Caco-2 (cell line): ENCODE measurements at regions not wholly inside any gene's neighbourhood (a gene's known extent, or its start where the extent isn't known, plus 50 kb on each side); places are given as distances from the start of the nearest gene placed in this dataset.

ENCODE experiments used
- BruUV-seq: library from RNA; stranded (reverse); fragments of 400-500 nt; replicated peaks from 2 replicates; lab custom pipeline; 2021; lab: Mats Ljungman, UMichigan
- CTCF ChIA-PET: fragments of 300-600 bp; sonication (Branson Sonifier 250); formaldehyde crosslinking; loops from one replicate; lab custom pipeline; 2022; ENCODE audit warnings: antibody characterized with exemption; lab: Charles Lee
- POLR2A ChIA-PET: fragments of 300-600 bp; sonication (Branson Sonifier 250); formaldehyde crosslinking; loops from one replicate; lab custom pipeline; 2022; ENCODE audit warnings: antibody characterized with exemption; lab: Charles Lee
- DNase-seq, 2 experiments: peaks; one replicate each; pipeline versions ENCODE4 v3.0.0 to v3.0.0-alpha.2; 2020 to 2022
- H3K27me3 ChIP-seq: replicated peaks from 2 replicates; pipeline ENCODE4 v1.6.0; 2011; ENCODE audit warnings: low read length; ENCODE audit not compliant: control insufficient read depth, insufficient read depth
- H3K36me3 ChIP-seq: 2 replicates; pipeline ENCODE4 v1.5.1; 2011; ENCODE audit warnings: low read length; ENCODE audit not compliant: control insufficient read depth, insufficient read depth
- H3K4me1 ChIP-seq: fragments of 250-450 bp; sonication (Bioruptor Pico); 2 replicates; pipeline ENCODE4 v1.5.1; 2020; ENCODE audit warnings: mild to moderate bottlenecking
- H3K4me3 ChIP-seq: 2 replicates; pipeline ENCODE4 v1.5.1; 2011; ENCODE audit warnings: low read depth, mild to moderate bottlenecking, control low read depth, low read length
- H3K9me3 ChIP-seq: fragments of 250-450 bp; sonication (Bioruptor Pico); 2 replicates; pipeline ENCODE4 v1.5.1; 2020; ENCODE audit warnings: mild to moderate bottlenecking, moderate library complexity
- H3K27ac Mint-ChIP-seq: one replicate; pipeline ENCODE4 v1.8.0; 2022; ENCODE audit warnings: mixed read lengths; ENCODE audit not compliant: unreplicated experiment
- H3K27me3 Mint-ChIP-seq: one replicate; pipeline ENCODE4 v1.8.0; 2022; ENCODE audit warnings: mixed read lengths; ENCODE audit not compliant: insufficient read depth, unreplicated experiment
- H3K36me3 Mint-ChIP-seq: one replicate; pipeline ENCODE4 v1.8.0; 2022; ENCODE audit warnings: mild to moderate bottlenecking, mixed read lengths; ENCODE audit not compliant: insufficient read depth, unreplicated experiment
- H3K4me1 Mint-ChIP-seq: one replicate; pipeline ENCODE4 v1.8.0; 2022; ENCODE audit warnings: low read depth, mixed read lengths; ENCODE audit not compliant: unreplicated experiment
- H3K4me3 Mint-ChIP-seq: one replicate; pipeline ENCODE4 v1.8.0; 2022; ENCODE audit warnings: mild to moderate bottlenecking, moderate library complexity, mixed read lengths; ENCODE audit not compliant: unreplicated experiment
- H3K9me3 Mint-ChIP-seq: one replicate; pipeline ENCODE4 v1.8.0; 2022; ENCODE audit warnings: mixed read lengths; ENCODE audit not compliant: unreplicated experiment
- intact Hi-C: fragments of 100-400 bp; cut with micrococcal nuclease; formaldehyde crosslinking; loops from one replicate; pipeline ENCODE4 v1.10.0; 2022; ENCODE audit not compliant: unreplicated experiment
- TF ChIP-seq, protein P1 (sequence below), 2 experiments: fragments of 200-600 bp in 1 of 2; IDR thresholded peaks; 1 replicate in 1 of 2; 2 replicates in 1 of 2; pipeline versions ENCODE4 v1.5.1 to v1.8.0; 2011 to 2022; ENCODE audit warnings: antibody characterized with exemption in 1 of 2, control low read depth in 1 of 2, inconsistent platforms in 1 of 2, low read depth in 1 of 2, low read length in 1 of 2, mild to moderate bottlenecking in 1 of 2, moderate library complexity in 1 of 2; ENCODE audit not compliant: insufficient read depth in 1 of 2, severe bottlenecking in 1 of 2, unreplicated experiment in 1 of 2

DNA sequence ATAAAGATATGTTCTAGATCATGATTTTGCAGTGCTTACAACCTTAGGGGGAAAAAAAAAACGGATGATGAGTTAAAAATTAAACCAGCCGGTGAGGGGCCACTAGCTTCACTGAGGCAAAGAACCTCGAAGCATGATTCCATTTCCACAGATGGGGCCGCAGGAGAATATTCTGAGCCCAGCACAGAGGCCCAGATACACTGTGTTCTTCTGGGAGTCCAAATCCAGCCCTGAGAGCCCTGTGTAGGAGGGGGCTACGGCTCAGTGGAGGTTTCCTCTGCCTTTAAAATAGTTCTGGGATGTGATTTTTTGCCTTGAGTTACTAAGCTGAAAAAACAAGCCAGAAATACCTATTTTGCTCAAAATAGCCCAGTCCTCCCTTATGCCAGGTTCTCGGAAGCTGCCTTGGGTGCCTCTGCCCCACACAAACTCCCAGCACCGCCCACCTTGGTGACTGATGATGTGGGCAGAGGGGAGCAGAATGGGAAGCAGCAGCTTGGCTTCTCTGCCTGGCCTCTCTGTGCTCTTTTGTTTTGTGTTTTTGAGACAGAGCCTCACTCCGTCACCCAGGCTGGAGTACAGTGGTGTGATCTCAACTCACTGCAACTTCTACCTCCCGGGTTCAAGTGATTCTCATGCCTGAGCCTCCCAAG is 105.4 kb upstream of the BCL2L14 start:
- DNase-seq = no peak
- POLR2A ChIA-PET = no interaction called here
- no peak overlapping the region for H3K27ac Mint-ChIP-seq
- TF ChIP-seq, protein P1, sequence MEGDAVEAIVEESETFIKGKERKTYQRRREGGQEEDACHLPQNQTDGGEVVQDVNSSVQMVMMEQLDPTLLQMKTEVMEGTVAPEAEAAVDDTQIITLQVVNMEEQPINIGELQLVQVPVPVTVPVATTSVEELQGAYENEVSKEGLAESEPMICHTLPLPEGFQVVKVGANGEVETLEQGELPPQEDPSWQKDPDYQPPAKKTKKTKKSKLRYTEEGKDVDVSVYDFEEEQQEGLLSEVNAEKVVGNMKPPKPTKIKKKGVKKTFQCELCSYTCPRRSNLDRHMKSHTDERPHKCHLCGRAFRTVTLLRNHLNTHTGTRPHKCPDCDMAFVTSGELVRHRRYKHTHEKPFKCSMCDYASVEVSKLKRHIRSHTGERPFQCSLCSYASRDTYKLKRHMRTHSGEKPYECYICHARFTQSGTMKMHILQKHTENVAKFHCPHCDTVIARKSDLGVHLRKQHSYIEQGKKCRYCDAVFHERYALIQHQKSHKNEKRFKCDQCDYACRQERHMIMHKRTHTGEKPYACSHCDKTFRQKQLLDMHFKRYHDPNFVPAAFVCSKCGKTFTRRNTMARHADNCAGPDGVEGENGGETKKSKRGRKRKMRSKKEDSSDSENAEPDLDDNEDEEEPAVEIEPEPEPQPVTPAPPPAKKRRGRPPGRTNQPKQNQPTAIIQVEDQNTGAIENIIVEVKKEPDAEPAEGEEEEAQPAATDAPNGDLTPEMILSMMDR (IDR thresholded peaks at IDR 0.05; ENCODE audit: insufficient read depth in 1 of 2, low read depth in 1 of 2, low read length in 1 of 2, severe bottlenecking in 1 of 2, unreplicated experiment in 1 of 2) = no peak
- no TSS peak for BruUV-seq
- Histone ChIP-seq H3K4me1 (no peaks in the 10 kb centered on the region), H3K9me3 (no peaks in the 10 kb centered on the region), H3K27me3 (no peaks in the 10 kb centered on the region), H3K4me3 (no peak overlapping the region), H3K36me3 (no peaks in the 10 kb centered on the region)
- H3K27me3 Mint-ChIP-seq = peaks cover under 1% of the 10 kb centered on the region
- H3K4me3 Mint-ChIP-seq = no peak overlapping the region
- intact Hi-C loops = no loop called here
- CTCF ChIA-PET = interaction anchor here (0.6 kb wide), 1 partner anchor 372 kb away, joined by 3 read pairs; no protein-coding TSS in a partner anchor
- H3K36me3 Mint-ChIP-seq = no peaks in the 10 kb centered on the region
- no peaks in the 10 kb centered on the region for H3K4me1 Mint-ChIP-seq
- H3K9me3 Mint-ChIP-seq = no peaks in the 10 kb centered on the region

DNA sequence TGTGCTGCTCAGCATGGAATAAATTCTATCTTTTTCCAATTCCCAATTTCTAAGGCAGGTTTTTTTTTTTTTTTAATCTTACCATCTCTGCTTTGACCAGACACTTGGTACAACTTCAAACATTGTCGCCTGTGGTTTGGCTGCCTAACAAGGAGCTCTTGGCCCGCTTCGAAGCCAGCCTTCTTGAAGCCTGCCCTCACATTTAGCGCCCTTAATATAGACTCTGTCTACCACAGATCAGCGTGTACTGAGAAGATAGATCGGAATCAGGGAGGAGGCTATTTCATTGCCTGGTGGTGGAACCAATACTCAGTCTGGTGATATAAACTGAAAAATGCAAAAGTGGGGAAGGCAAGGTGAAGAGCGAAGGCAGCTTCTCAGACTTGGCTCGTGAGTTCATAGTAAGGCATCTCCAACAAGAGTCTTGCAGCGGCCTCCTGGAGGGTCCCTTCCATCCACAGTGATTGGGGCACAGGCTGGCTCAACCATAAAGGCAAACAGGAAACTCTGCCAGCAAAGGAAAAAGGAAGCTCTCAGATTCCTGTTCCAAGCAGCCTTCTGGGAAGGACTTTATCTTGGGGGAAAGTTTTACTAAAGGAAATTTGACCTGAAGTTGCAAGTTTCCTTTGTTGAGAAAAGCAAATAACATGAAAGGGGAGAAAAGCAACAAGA is 103.2 kb upstream of the BCL2L14 start:
- peaks cover 3% of the 10 kb centered on the region for H3K27me3 Mint-ChIP-seq
- H3K4me1 Mint-ChIP-seq = no peaks in the 10 kb centered on the region
- H3K9me3 Mint-ChIP-seq = no peaks in the 10 kb centered on the region
- H3K27ac Mint-ChIP-seq = no peak overlapping the region
- Histone ChIP-seq H3K4me1 (no peaks in the 10 kb centered on the region), H3K27me3 (no peaks in the 10 kb centered on the region), H3K36me3 (no peaks in the 10 kb centered on the region), H3K4me3 (no peak overlapping the region), H3K9me3 (no peaks in the 10 kb centered on the region)
- no peak overlapping the region for H3K4me3 Mint-ChIP-seq
- POLR2A ChIA-PET = no interaction called here
- DNase-seq = no peak
- TF ChIP-seq, protein P1 (IDR thresholded peaks at IDR 0.05; ENCODE audit: insufficient read depth in 1 of 2, low read depth in 1 of 2, low read length in 1 of 2, severe bottlenecking in 1 of 2, unreplicated experiment in 1 of 2) = no peak
- no peaks in the 10 kb centered on the region for H3K36me3 Mint-ChIP-seq
- no TSS peak for BruUV-seq
- CTCF ChIA-PET = interaction anchor here (0.7 kb wide), 1 partner anchor 106 kb away, joined by 3 read pairs; no protein-coding TSS in a partner anchor
- intact Hi-C loops = no loop called here

DNA sequence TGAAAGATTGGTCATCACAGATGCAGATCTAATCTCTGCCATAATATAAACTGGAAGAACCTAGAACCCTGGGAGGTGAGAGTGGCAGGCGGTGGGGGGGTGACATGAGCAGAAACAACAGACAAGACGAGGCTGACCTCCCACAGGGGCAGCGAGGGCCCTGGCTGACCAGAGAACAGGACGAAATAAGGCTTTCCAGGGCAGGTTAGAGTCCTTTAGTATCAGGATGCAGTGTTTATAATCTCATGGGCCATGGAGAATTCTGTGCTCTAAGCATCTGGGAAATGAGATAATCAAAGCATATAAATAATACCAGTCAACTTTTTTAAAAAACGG is 102.7 kb upstream of the BCL2L14 start:
- Mint-ChIP-seq H3K36me3 (no peaks in the 10 kb centered on the region), H3K4me3 (no peak overlapping the region), H3K4me1 (no peaks in the 10 kb centered on the region), H3K27ac (no peak overlapping the region), H3K9me3 (no peaks in the 10 kb centered on the region), H3K27me3 (peaks cover 3% of the 10 kb centered on the region)
- no peaks in the 10 kb centered on the region for H3K9me3 ChIP-seq
- no peak for DNase-seq
- H3K4me3 ChIP-seq = no peak overlapping the region
- H3K4me1 ChIP-seq = no peaks in the 10 kb centered on the region
- ChIA-PET CTCF (no interaction called here), POLR2A (no interaction called here)
- TF ChIP-seq, protein P1 (IDR thresholded peaks at IDR 0.05; ENCODE audit: insufficient read depth in 1 of 2, low read depth in 1 of 2, low read length in 1 of 2, severe bottlenecking in 1 of 2, unreplicated experiment in 1 of 2) = no peak
- H3K27me3 ChIP-seq = no peaks in the 10 kb centered on the region; the same call in 1 of the 2 replicates
- intact Hi-C loops = no loop called here
- BruUV-seq = no TSS peak
- no peaks in the 10 kb centered on the region for H3K36me3 ChIP-seq
